ENCODE measurements at regions not wholly inside any gene's neighbourhood (a gene's known extent, or its start where the extent isn't known, plus 50 kb on each side); places are given as distances from the start of the nearest gene placed in this dataset.
"Not testable (repeated sequence)": the region's sequence is repeated elsewhere in the genome, so short reads cannot be mapped to it uniquely, and the experiment has no call there.

- DNase-seq (ENCODE audit: low read depth in 2 of 2), result no peak
These were observed 129.3 kb downstream of the LNPK start for GRCh38 chr2:175872721-175873120.

GRCh38 chr2:175872005-175872348 is 130.1 kb downstream of the LNPK start:
- DNase-seq (ENCODE audit: low read depth in 2 of 2), result no peak

- DNase-seq (ENCODE audit: low read depth in 2 of 2), result no peak
These were observed 130.6 kb downstream of the LNPK start for GRCh38 chr2:175871331-175872004.

- no peak for DNase-seq (ENCODE audit: low read depth in 2 of 2)
These were observed 136.4 kb downstream of the LNPK start for GRCh38 chr2:175865716-175866115.

GRCh38 chr2:175864137-175864850 is 137.8 kb downstream of the LNPK start:
- no peak for DNase-seq (ENCODE audit: low read depth in 2 of 2)

- no peak for DNase-seq (ENCODE audit: low read depth in 2 of 2)
These were observed 140.1 kb downstream of the LNPK start for GRCh38 chr2:175861958-175862357.

GRCh38 chr2:175855794-175856453 is 146.1 kb downstream of the LNPK start:
- DNase-seq (ENCODE audit: low read depth in 2 of 2), result no peak

GRCh38 chr2:175855236-175855635 is 146.8 kb downstream of the LNPK start:
- DNase-seq (ENCODE audit: low read depth in 2 of 2), result no peak

GRCh38 chr2:175854665-175855064 is 147.4 kb downstream of the LNPK start:
- DNase-seq (ENCODE audit: low read depth in 2 of 2), result no peak

- DNase-seq (ENCODE audit: low read depth in 2 of 2), result no peak
These were observed 147.9 kb downstream of the LNPK start for GRCh38 chr2:175854129-175854528.

- DNase-seq (ENCODE audit: low read depth in 2 of 2), result no peak
These were observed 148.5 kb downstream of the LNPK start for GRCh38 chr2:175853616-175853890.

GRCh38 chr2:175852879-175853615 is 149.0 kb downstream of the LNPK start:
- DNase-seq (ENCODE audit: low read depth in 2 of 2), result no peak

GRCh38 chr2:175847128-175847527 is 154.9 kb downstream of the LNPK start:
- DNase-seq (ENCODE audit: low read depth in 2 of 2), result no peak

GRCh38 chr2:175844169-175844568 is 157.9 kb downstream of the LNPK start:
- no peak for DNase-seq (ENCODE audit: low read depth in 2 of 2)

- DNase-seq (ENCODE audit: low read depth in 2 of 2), result no peak
These were observed 158.4 kb downstream of the LNPK start for GRCh38 chr2:175843625-175844024.

- no peak for DNase-seq (ENCODE audit: low read depth in 2 of 2)
These were observed 159.1 kb downstream of the LNPK start for GRCh38 chr2:175842996-175843395.

- DNase-seq (ENCODE audit: low read depth in 2 of 2), result not testable (repeated sequence)
These were observed 161.3 kb downstream of the LNPK start for GRCh38 chr2:175840765-175841164.

GRCh38 chr2:175840256-175840655 is 161.8 kb downstream of the LNPK start:
- DNase-seq (ENCODE audit: low read depth in 2 of 2), result no peak

- no peak for DNase-seq (ENCODE audit: low read depth in 2 of 2)
These were observed 163.1 kb downstream of the LNPK start for GRCh38 chr2:175838979-175839378.

GRCh38 chr2:175837046-175837445 is 165.0 kb downstream of the LNPK start:
- no peak for DNase-seq (ENCODE audit: low read depth in 2 of 2)

GRCh38 chr2:175836361-175836760 is 165.7 kb downstream of the LNPK start:
- no peak for DNase-seq (ENCODE audit: low read depth in 2 of 2)

- no peak for DNase-seq (ENCODE audit: low read depth in 2 of 2)
These were observed 167.6 kb downstream of the LNPK start for GRCh38 chr2:175834477-175834876.

GRCh38 chr2:175832866-175833265 is 169.2 kb downstream of the LNPK start:
- no peak for DNase-seq (ENCODE audit: low read depth in 2 of 2)

Data from stimulated activated CD4-positive, alpha-beta T cell treated with anti-CD3 and anti-CD28 coated beads, Interleukin-12 subunit alpha, Interleukin-12 subunit beta, amount 100 ng/mL, for 24 hours (primary cell).